SHP77 treated with DMSO at 0.1 percent for 48 hours (cell line): ENCODE measurements at regions not wholly inside any gene's neighbourhood (a gene's known extent, or its start where the extent isn't known, plus 50 kb on each side); places are given as distances from the start of the nearest gene placed in this dataset.
A peak's percentile ranks its signal among the peaks of the same experiment; 100 is the strongest.

Source experiments
- DNase-seq: peaks from one replicate; lab custom pipeline; 2025; lab: John Stamatoyannopoulos, UW

- DNase-seq, result no peak
These were observed 510.9 kb downstream of the PTPRU start for GRCh38 chr1:29747196-29747595.

GRCh38 chr1:29746076-29746665, 509.8 kb downstream of the PTPRU start:
- no peak for DNase-seq

- no peak for DNase-seq
These were observed 508.6 kb downstream of the PTPRU start for GRCh38 chr1:29744684-29745490.

- no peak for DNase-seq
These were observed 507.6 kb downstream of the PTPRU start for GRCh38 chr1:29743931-29744330.

- no peak for DNase-seq
These were observed 506.9 kb downstream of the PTPRU start for GRCh38 chr1:29743264-29743663.

GRCh38 chr1:29739176-29739575, 502.9 kb downstream of the PTPRU start:
- DNase-seq, result no peak

GRCh38 chr1:29736582-29737188, 500.4 kb downstream of the PTPRU start:
- DNase-seq, result no peak

- DNase-seq, result no peak
These were observed 496.1 kb downstream of the PTPRU start for GRCh38 chr1:29732453-29732852.

- no peak for DNase-seq
These were observed 494.3 kb downstream of the PTPRU start for GRCh38 chr1:29730623-29731022.

- no peak for DNase-seq
These were observed 493.0 kb downstream of the PTPRU start for GRCh38 chr1:29729281-29729680.

GRCh38 chr1:29728703-29729102, 492.4 kb downstream of the PTPRU start:
- no peak for DNase-seq

GRCh38 chr1:29725262-29725661, 488.9 kb downstream of the PTPRU start:
- DNase-seq, result no peak

- DNase-seq, result no peak
These were observed 486.3 kb downstream of the PTPRU start for GRCh38 chr1:29722598-29722997.

GRCh38 chr1:29719253-29719652, 482.9 kb downstream of the PTPRU start:
- no peak for DNase-seq

GRCh38 chr1:29718791-29719190, 482.5 kb downstream of the PTPRU start:
- DNase-seq, result no peak

- DNase-seq, result no peak
These were observed 480.0 kb downstream of the PTPRU start for GRCh38 chr1:29716306-29716705.

GRCh38 chr1:29713857-29714256, 477.5 kb downstream of the PTPRU start:
- no peak for DNase-seq

- DNase-seq, result no peak
These were observed 476.5 kb downstream of the PTPRU start for GRCh38 chr1:29712801-29713200.

- DNase-seq, result no peak
These were observed 475.9 kb downstream of the PTPRU start for GRCh38 chr1:29712284-29712651.

GRCh38 chr1:29711582-29712283, 475.4 kb downstream of the PTPRU start:
- no peak for DNase-seq

- DNase-seq, result peak; percentile 57
These were observed 473.5 kb downstream of the PTPRU start for GRCh38 chr1:29709704-29710280.
